GM21447 (cell line): ENCODE measurements at regions not wholly inside any gene's neighbourhood (a gene's known extent, or its start where the extent isn't known, plus 50 kb on each side); places are given as distances from the start of the nearest gene placed in this dataset.
"Not testable (repeated sequence)": the region's sequence is repeated elsewhere in the genome, so short reads cannot be mapped to it uniquely, and the experiment has no call there.

Source experiments
- ATAC-seq: cut with Tn5 transposase; IDR thresholded peaks from one replicate; pipeline ENCODE4 v1.9.1; 2021; ENCODE audit not compliant: unreplicated experiment

- no peak for ATAC-seq
Observed at GRCh38 chr2:34875091-34875745, 1276.1 kb upstream of the FAM98A start.

GRCh38 chr2:34853646-34854045 is 1254.5 kb upstream of the FAM98A start:
- ATAC-seq = no peak

DNA sequence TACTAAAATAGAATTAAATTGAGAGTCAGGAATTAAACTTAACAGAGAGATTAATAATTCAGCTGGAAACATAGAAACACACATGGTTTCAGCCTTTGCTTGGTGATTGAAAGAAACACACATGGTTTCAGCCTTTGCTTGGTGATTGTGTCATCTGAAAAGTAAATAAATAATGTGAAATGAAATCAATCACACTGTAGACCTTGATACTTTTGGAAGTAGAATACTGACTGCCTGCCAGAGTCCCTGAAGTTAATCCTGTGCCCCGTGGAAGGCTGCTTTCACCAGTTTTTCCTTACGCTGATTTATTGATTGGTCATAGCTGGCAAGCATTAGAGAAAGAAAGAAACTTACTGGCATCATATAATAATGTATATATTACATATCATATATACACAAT is 1252.7 kb upstream of the FAM98A start:
- no peak for ATAC-seq

GRCh38 chr2:34849827-34850226 is 1250.7 kb upstream of the FAM98A start:
- no peak for ATAC-seq

DNA sequence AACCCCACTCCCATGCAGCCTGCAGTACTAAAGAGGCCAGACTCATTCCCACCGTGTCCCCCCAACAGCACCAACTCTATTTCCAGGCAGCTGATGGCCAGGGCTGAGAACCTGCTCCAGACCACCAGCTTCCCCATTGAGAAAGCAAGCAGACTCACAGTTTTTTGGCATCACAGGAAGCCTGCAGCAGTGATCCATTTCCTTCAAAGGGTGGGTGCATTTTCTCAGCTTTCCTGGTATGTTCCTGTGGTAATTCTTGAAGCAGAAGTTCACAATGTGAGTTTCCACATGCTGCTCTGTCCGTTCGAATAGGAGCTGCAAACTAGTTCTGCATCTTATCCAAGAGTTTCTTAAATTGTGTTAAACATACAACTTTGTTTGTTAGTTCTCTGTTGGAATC is 1249.6 kb upstream of the FAM98A start:
- ATAC-seq = no peak

DNA sequence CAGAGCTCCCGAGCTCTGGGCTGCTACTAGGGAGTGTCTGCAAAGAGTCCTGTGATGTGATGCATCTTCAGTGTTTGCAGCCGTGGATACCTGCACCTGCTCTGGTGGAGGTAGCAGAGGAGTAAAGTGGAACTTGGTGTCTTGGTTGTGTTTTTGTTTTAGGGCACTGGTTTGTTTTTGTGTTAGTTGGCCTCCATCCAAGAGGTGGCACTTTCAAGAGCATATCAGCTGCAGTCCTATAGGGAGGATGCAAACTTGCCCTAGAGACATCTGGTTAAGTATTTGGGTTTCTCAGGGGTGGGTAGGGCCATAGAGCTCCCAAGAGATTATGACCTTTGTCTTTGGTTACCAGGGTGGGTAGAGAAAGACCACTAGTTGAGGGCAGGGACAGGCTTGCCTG is 1249.0 kb upstream of the FAM98A start:
- ATAC-seq = no peak

GRCh38 chr2:34844629-34845028 is 1245.5 kb upstream of the FAM98A start:
- no peak for ATAC-seq

DNA sequence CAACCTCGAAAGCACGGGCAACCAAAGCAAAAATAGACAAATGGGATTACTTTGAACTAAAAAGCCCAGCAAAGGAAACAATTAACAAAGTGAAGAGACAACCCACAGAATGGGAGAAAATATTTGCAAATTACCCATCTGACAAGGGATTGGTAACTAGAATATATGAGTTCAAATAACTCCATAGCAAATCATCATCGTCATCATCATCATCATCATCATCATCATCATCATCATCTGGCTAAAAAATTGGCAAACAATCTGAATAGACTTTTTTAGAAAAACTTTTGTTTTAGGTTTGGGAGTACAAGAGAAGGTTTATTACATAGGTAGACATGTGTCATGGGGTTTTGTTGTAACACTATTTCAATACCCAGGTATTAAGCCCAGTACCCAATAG is 1239.3 kb upstream of the FAM98A start:
- ATAC-seq = no peak

DNA sequence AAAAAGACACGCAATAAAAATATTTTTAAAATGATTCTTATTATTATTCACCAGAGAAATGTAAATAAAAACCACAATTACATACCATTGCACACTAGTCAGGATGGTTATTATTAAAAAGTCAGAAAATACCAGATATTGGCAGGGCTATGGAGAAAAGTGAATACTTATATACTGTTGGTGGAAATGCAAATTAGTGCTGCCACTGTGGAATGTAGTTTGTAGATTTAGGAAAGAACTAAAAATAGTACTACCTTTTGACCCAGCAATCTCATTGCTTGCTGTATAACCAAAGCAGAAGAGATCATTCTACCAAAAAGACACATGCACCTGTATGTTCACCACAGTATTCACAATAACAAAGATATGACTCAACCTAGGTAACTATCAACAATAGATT is 1237.3 kb upstream of the FAM98A start:
- ATAC-seq = no peak

- ATAC-seq = no peak
Observed at GRCh38 chr2:34831096-34831495, 1232.0 kb upstream of the FAM98A start.

DNA sequence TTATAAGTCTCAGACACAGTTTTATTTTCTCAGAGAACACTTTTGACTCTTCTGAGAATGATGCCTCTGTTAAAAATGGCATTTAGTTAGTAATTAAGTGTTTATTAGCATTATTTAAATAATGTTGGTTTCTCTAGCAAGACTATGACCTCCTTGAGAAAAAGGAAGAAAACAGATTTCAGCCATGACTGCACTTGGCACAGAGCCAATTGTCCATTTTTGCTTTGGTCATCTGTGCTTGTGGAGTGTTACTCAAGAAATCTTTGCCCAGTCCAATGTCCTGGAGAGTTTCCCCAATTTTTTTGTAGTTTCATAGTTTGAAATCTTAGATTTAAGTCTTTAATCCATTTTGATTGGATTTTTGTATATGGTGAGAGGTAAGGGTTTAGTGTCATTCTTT is 1229.4 kb upstream of the FAM98A start:
- ATAC-seq = no peak

GRCh38 chr2:34827398-34827797 is 1228.3 kb upstream of the FAM98A start:
- no peak for ATAC-seq

- no peak for ATAC-seq
Observed at GRCh38 chr2:34825686-34826085, 1226.6 kb upstream of the FAM98A start.

GRCh38 chr2:34822616-34823015 is 1223.5 kb upstream of the FAM98A start:
- ATAC-seq = no peak

- ATAC-seq = no peak
Observed at GRCh38 chr2:34815052-34815741, 1216.1 kb upstream of the FAM98A start.

DNA sequence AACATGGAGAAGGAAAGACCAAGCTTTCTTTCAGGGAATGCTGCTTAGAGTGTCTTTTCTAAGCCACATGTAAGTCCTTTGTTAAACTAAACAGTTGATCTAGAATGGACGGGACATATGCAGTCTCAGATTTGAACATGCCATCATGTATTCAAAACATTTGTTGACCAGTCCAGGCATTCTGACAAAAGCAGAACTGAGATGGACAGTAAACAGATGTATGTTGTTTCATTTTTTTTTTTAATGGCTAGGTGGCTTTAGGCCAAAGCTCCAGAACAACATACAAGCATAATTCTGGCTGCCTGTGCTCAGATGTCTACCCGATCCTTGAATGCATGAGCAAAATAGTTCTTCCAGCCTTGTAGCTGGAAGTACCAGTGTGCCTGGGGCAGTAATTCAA is 1211.4 kb upstream of the FAM98A start:
- ATAC-seq = no peak

GRCh38 chr2:34808426-34808825 is 1209.3 kb upstream of the FAM98A start:
- no peak for ATAC-seq

DNA sequence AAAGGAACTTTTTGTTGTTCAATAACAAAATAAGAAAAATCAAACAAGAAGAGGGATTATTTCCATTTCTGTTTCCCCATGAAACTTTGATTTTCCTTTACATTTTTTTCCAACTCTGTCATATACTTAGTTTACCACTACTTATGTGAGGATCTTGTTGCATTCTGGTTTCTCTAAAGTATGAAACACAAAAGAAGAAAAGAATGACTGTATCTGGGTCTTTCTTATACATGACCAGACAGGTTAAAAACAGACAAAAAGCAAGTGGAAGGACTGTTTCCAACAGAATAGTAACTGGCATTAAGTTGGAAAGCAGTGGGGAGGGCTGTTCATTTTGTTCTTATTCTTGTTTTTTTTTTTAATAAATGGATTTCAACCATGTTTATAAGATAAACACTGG is 1207.8 kb upstream of the FAM98A start:
- ATAC-seq = no peak

DNA sequence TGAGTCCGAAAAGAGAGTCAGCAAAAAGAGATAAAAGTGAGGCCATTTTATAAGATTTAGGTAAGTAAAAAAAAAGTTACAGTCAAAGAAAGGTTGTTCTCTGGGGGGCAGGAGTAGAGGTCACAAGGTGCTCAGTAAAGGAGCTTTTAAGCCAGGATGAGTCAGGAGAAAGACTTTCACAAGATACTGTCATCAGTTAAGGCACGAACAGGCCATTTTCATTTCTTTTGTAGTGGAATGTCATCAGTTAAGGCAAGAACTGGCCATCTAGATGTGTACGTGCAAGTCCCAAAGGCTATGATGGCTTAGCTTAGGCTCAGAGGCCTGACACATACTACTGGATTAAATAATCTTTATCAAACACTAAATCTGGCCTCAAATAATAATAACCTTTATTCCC is 1207.3 kb upstream of the FAM98A start:
- ATAC-seq = no peak

DNA sequence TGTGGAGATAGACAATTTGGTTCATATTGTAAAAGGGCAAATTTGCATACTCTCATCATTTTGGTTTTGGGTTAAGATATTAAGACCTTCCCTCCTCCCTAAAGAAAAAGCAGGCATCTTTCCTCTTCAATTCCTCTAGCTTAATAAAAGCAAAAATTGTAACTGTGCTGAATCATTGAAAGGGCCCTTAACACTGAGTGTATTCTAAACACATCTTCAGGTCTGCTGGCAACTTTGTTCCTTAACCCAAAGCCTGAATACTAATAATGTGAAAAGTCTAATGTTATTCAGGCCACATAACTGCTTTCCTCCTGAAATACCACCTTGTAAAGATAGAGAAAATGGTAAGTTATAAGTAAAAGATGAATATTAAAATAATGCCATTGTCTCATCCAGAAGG is 1200.5 kb upstream of the FAM98A start:
- ATAC-seq = no peak

- not testable (repeated sequence) for ATAC-seq
Observed at GRCh38 chr2:34795586-34795985, 1196.5 kb upstream of the FAM98A start.

DNA sequence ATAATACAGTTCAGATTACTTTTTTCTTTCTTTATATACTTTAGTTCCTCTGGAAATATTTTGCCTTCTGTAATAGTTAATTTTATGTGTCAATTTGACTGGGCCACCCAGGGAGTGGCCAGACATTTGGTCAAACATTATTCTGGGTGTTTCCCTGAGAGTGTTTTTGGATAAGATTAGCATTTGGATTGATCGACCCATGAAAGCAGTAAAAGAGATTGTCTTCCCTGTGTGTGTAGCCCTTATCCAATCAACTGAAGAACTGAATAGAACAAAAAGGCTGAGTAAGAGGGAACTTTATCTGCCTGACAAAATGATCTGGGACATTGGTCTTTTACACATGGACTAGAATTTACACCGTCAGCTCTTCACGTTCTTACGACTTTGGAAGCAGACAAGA is 1190.1 kb upstream of the FAM98A start:
- no peak for ATAC-seq

- no peak for ATAC-seq
Observed at GRCh38 chr2:34787341-34787740, 1188.2 kb upstream of the FAM98A start.
